ENCODE measurements at regions not wholly inside any gene's neighbourhood (a gene's known extent, or its start where the extent isn't known, plus 50 kb on each side); places are given as distances from the start of the nearest gene placed in this dataset.
A peak's percentile ranks its signal among the peaks of the same experiment; 100 is the strongest.
"Not testable (repeated sequence)": the region's sequence is repeated elsewhere in the genome, so short reads cannot be mapped to it uniquely, and the experiment has no call there.

GRCh38 chr5:90093751-90094485, 315.6 kb downstream of the CETN3 start:
- peaks cover 0 to 9% of the 10 kb centered on the region in 2 donors for H3K9me3 ChIP-seq
- peaks cover 0 to 3% of the 10 kb centered on the region in 2 donors for H3K4me1 ChIP-seq
- no peak for DNase-seq (ENCODE audit: low spot score in 2 of 2)
- H3K27me3 ChIP-seq = no peaks in the 10 kb centered on the region
- H3K36me3 ChIP-seq = no peaks in the 10 kb centered on the region
- no peak overlapping the region for H3K4me3 ChIP-seq
- no peak overlapping the region for H3K27ac ChIP-seq
- TF ChIP-seq CTCF (IDR thresholded peaks at IDR 0.05) = no peak
- intact Hi-C loops (cut with DNase I) = no loop called here

GRCh38 chr5:90092734-90093133, 316.8 kb downstream of the CETN3 start:
- no peak overlapping the region for H3K27ac ChIP-seq

GRCh38 chr5:90084342-90084741, 325.2 kb downstream of the CETN3 start:
- Histone ChIP-seq H3K36me3 (no peaks in the 10 kb centered on the region), H3K9me3 (peaks cover 0 to 11% of the 10 kb centered on the region in 2 donors), H3K4me1 (no peaks in the 10 kb centered on the region), H3K27me3 (no peaks in the 10 kb centered on the region), H3K27ac (no peak overlapping the region), H3K4me3 (no peak overlapping the region)
- TF ChIP-seq CTCF (IDR thresholded peaks at IDR 0.05) = no peak
- DNase-seq (ENCODE audit: low spot score in 2 of 2) = no peak
- intact Hi-C loops (cut with DNase I) = no loop called here

More at GRCh38 chr5:90092734-90093133, 316.8 kb downstream of the CETN3 start:
- peaks cover 0 to 3% of the 10 kb centered on the region in 2 donors for H3K4me1 ChIP-seq
- TF ChIP-seq CTCF (IDR thresholded peaks at IDR 0.05) = no peak
- no peak for DNase-seq (ENCODE audit: low spot score in 2 of 2)
- intact Hi-C loops (cut with DNase I) = no loop called here
- H3K9me3 ChIP-seq = peaks cover 0 to 9% of the 10 kb centered on the region in 2 donors
- H3K27me3 ChIP-seq = no peaks in the 10 kb centered on the region
- no peak overlapping the region for H3K4me3 ChIP-seq
- H3K36me3 ChIP-seq = no peaks in the 10 kb centered on the region

- H3K4me1 ChIP-seq; H3K4me3 ChIP-seq; H3K36me3 ChIP-seq; H3K27ac ChIP-seq; intact Hi-C loops (cut with DNase I); H3K9me3 ChIP-seq; DNase-seq (ENCODE audit: low spot score in 2 of 2); H3K27me3 ChIP-seq: not testable (repeated sequence)
Observed at GRCh38 chr5:90073026-90073570, 336.5 kb downstream of the CETN3 start.

GRCh38 chr5:90071656-90072055, 337.9 kb downstream of the CETN3 start:
- Histone ChIP-seq H3K27me3 (no peaks in the 10 kb centered on the region), H3K36me3 (no peaks in the 10 kb centered on the region), H3K4me1 (no peaks in the 10 kb centered on the region), H3K4me3 (no peak overlapping the region), H3K27ac (peak overlapping the region in 1 of 2 donors; percentile 41), H3K9me3 (no peaks in the 10 kb centered on the region)
- DNase-seq (ENCODE audit: low spot score in 2 of 2) = no peak
- TF ChIP-seq CTCF (IDR thresholded peaks at IDR 0.05) = no peak
- intact Hi-C loops (cut with DNase I) = no loop called here

GRCh38 chr5:90071066-90071465, 338.5 kb downstream of the CETN3 start:
- DNase-seq (ENCODE audit: low spot score in 2 of 2) = no peak
- intact Hi-C loops (cut with DNase I) = no loop called here
- no peak overlapping the region for H3K4me3 ChIP-seq
- no peaks in the 10 kb centered on the region for H3K36me3 ChIP-seq
- H3K27me3 ChIP-seq = no peaks in the 10 kb centered on the region
- H3K27ac ChIP-seq = peak overlapping the region in 1 of 2 donors; percentile 41
- H3K9me3 ChIP-seq = no peaks in the 10 kb centered on the region
- no peaks in the 10 kb centered on the region for H3K4me1 ChIP-seq
- no peak for TF ChIP-seq CTCF (IDR thresholded peaks at IDR 0.05)
